ENCODE measurements at regions not wholly inside any gene's neighbourhood (a gene's known extent, or its start where the extent isn't known, plus 50 kb on each side); places are given as distances from the start of the nearest gene placed in this dataset.

DNA sequence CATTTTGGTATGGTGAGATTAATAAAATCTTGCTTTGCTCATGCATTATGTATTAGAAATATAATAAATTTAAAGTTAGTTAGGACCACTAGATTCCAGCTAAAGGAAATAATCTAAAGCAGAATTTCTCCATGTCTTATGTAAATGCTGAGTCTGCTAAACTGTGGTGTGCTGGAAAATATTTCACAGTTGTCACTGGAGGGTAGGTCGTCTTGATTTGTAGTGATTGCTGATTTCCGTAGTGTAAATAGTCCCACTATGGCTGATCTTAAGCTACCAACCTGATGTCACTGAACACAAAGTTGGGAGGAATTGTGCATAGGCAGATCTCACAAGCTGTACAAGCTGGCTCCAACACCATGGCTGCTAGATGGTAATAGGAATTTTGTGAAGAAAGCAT is 133.4 kb upstream of the NR3C2 start:
- no CpG with 5 or more reads among the region's 2 CpGs for WGBS (ENCODE audit: insufficient coverage)
- H3K9me3 ChIP-seq (ENCODE audit: control extremely low read depth in 1 of 5, control insufficient read depth in 4 of 5, insufficient read depth in 2 of 5, low read depth in 1 of 5, low read length in 4 of 5) = no peaks in the 10 kb centered on the region
- ChIA-PET POLR2A (no interaction called here), CTCF (no interaction called here)
- no peaks in the 10 kb centered on the region for H3K36me3 ChIP-seq (ENCODE audit: control insufficient read depth in 4 of 4, insufficient read depth in 4 of 4, low read length in 3 of 4)
- no peak overlapping the region for H3K4me3 ChIP-seq (ENCODE audit: control insufficient read depth in 1 of 7, extremely low read depth in 1 of 7, insufficient read depth in 4 of 7, low read depth in 2 of 7, low read length in 6 of 7)
- H3K27me3 ChIP-seq (replicated peaks in 2 of 5; ENCODE audit: control insufficient read depth in 4 of 5, insufficient read depth in 5 of 5, low read length in 4 of 5) = no peaks in the 10 kb centered on the region
- H3K4me1 ChIP-seq (ENCODE audit: control extremely low read depth in 1 of 4, control insufficient read depth in 4 of 4, insufficient read depth in 4 of 4, low read length in 3 of 4) = no peaks in the 10 kb centered on the region
- H3K27ac ChIP-seq (ENCODE audit: insufficient read depth in 1 of 2, low read depth in 1 of 2, low read length in 2 of 2, poor library complexity in 1 of 2, severe bottlenecking in 2 of 2) = no peak overlapping the region
- DNase-seq = no peak

- Histone ChIP-seq H3K27me3 (replicated peaks in 2 of 5; ENCODE audit: control insufficient read depth in 4 of 5, insufficient read depth in 5 of 5, low read length in 4 of 5) (no peaks in the 10 kb centered on the region), H3K36me3 (ENCODE audit: control insufficient read depth in 4 of 4, insufficient read depth in 4 of 4, low read length in 3 of 4) (no peaks in the 10 kb centered on the region), H3K27ac (ENCODE audit: insufficient read depth in 1 of 2, low read depth in 1 of 2, low read length in 2 of 2, poor library complexity in 1 of 2, severe bottlenecking in 2 of 2) (no peak overlapping the region), H3K9me3 (ENCODE audit: control extremely low read depth in 1 of 5, control insufficient read depth in 4 of 5, insufficient read depth in 2 of 5, low read depth in 1 of 5, low read length in 4 of 5) (no peaks in the 10 kb centered on the region), H3K4me3 (ENCODE audit: control insufficient read depth in 1 of 7, extremely low read depth in 1 of 7, insufficient read depth in 4 of 7, low read depth in 2 of 7, low read length in 6 of 7) (no peak overlapping the region), H3K4me1 (ENCODE audit: control extremely low read depth in 1 of 4, control insufficient read depth in 4 of 4, insufficient read depth in 4 of 4, low read length in 3 of 4) (no peaks in the 10 kb centered on the region)
- WGBS (ENCODE audit: insufficient coverage) = 79% methylated on average over 3 of the region's 6 CpGs
- ChIA-PET POLR2A (no interaction called here), CTCF (no interaction called here)
- no peak for DNase-seq
These were observed 132.7 kb upstream of the NR3C2 start for GRCh38 chr4:148574911-148575310.

DNA sequence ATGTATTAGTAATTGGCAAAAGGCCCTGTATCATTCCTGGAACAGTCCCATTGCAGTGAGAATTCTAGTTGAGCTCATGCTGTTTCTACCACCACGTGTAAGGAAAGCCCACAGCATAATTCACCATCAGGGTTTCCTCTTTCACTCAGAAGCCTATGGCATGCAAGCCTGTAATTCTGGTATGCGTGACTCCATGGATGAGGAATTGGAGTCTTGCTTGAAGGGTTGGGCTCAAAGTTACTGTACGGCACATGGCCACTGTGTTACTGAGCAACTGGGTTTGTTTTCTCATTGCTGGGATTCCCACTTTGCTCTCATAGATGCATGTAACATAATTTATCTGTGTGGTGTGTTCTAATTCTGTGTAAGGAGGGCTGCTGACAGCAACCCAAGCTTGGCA is 132.3 kb upstream of the NR3C2 start:
- no peak for DNase-seq
- H3K27ac ChIP-seq (ENCODE audit: insufficient read depth in 1 of 2, low read depth in 1 of 2, low read length in 2 of 2, poor library complexity in 1 of 2, severe bottlenecking in 2 of 2) = no peak overlapping the region
- ChIA-PET POLR2A (no interaction called here), CTCF (no interaction called here)
- H3K9me3 ChIP-seq (ENCODE audit: control extremely low read depth in 1 of 5, control insufficient read depth in 4 of 5, insufficient read depth in 2 of 5, low read depth in 1 of 5, low read length in 4 of 5) = no peaks in the 10 kb centered on the region
- no peaks in the 10 kb centered on the region for H3K27me3 ChIP-seq (replicated peaks in 2 of 5; ENCODE audit: control insufficient read depth in 4 of 5, insufficient read depth in 5 of 5, low read length in 4 of 5)
- 50% methylated on average over 2 of the region's 3 CpGs for WGBS (ENCODE audit: insufficient coverage)
- H3K36me3 ChIP-seq (ENCODE audit: control insufficient read depth in 4 of 4, insufficient read depth in 4 of 4, low read length in 3 of 4) = no peaks in the 10 kb centered on the region
- no peaks in the 10 kb centered on the region for H3K4me1 ChIP-seq (ENCODE audit: control extremely low read depth in 1 of 4, control insufficient read depth in 4 of 4, insufficient read depth in 4 of 4, low read length in 3 of 4)
- H3K4me3 ChIP-seq (ENCODE audit: control insufficient read depth in 1 of 7, extremely low read depth in 1 of 7, insufficient read depth in 4 of 7, low read depth in 2 of 7, low read length in 6 of 7) = no peak overlapping the region

DNA sequence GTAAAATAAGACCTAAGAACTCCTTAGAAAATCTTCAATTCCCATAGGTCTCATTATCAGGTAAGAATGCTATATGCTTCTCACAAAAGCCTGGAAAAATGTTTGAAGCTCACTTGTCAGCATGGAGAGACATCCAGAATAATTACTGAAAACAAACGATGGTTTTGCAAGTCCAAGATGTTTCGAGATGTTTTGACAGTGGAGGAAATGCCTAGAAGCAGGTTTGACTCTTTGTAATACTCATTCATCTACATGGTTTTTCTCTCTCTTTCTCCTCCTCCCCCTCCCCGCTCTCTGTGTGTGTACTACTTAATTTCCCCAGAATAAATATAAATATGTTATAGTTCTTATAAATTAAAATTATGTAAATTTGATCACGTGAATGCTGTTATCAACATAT is 131.9 kb upstream of the NR3C2 start:
- H3K27me3 ChIP-seq (replicated peaks in 2 of 5; ENCODE audit: control insufficient read depth in 4 of 5, insufficient read depth in 5 of 5, low read length in 4 of 5) = no peaks in the 10 kb centered on the region
- DNase-seq = no peak
- peaks cover 0 to 3% (median 0%) of the 10 kb centered on the region in 5 experiments for H3K9me3 ChIP-seq (ENCODE audit: control extremely low read depth in 1 of 5, control insufficient read depth in 4 of 5, insufficient read depth in 2 of 5, low read depth in 1 of 5, low read length in 4 of 5)
- no peaks in the 10 kb centered on the region for H3K36me3 ChIP-seq (ENCODE audit: control insufficient read depth in 4 of 4, insufficient read depth in 4 of 4, low read length in 3 of 4)
- ChIA-PET CTCF (no interaction called here), POLR2A (no interaction called here)
- no peaks in the 10 kb centered on the region for H3K4me1 ChIP-seq (ENCODE audit: control extremely low read depth in 1 of 4, control insufficient read depth in 4 of 4, insufficient read depth in 4 of 4, low read length in 3 of 4)
- WGBS (ENCODE audit: insufficient coverage) = 86% methylated on average over 1 of the region's 4 CpGs
- H3K27ac ChIP-seq (ENCODE audit: insufficient read depth in 1 of 2, low read depth in 1 of 2, low read length in 2 of 2, poor library complexity in 1 of 2, severe bottlenecking in 2 of 2) = no peak overlapping the region
- no peak overlapping the region for H3K4me3 ChIP-seq (ENCODE audit: control insufficient read depth in 1 of 7, extremely low read depth in 1 of 7, insufficient read depth in 4 of 7, low read depth in 2 of 7, low read length in 6 of 7)

GRCh38 chr4:148573296-148573695 is 131.1 kb upstream of the NR3C2 start:
- Histone ChIP-seq H3K9me3 (ENCODE audit: control extremely low read depth in 1 of 5, control insufficient read depth in 4 of 5, insufficient read depth in 2 of 5, low read depth in 1 of 5, low read length in 4 of 5) (peaks cover 0 to 4% (median 0%) of the 10 kb centered on the region in 5 experiments), H3K4me1 (ENCODE audit: control extremely low read depth in 1 of 4, control insufficient read depth in 4 of 4, insufficient read depth in 4 of 4, low read length in 3 of 4) (no peaks in the 10 kb centered on the region), H3K36me3 (ENCODE audit: control insufficient read depth in 4 of 4, insufficient read depth in 4 of 4, low read length in 3 of 4) (no peaks in the 10 kb centered on the region), H3K4me3 (ENCODE audit: control insufficient read depth in 1 of 7, extremely low read depth in 1 of 7, insufficient read depth in 4 of 7, low read depth in 2 of 7, low read length in 6 of 7) (no peak overlapping the region), H3K27me3 (replicated peaks in 2 of 5; ENCODE audit: control insufficient read depth in 4 of 5, insufficient read depth in 5 of 5, low read length in 4 of 5) (no peaks in the 10 kb centered on the region), H3K27ac (ENCODE audit: insufficient read depth in 1 of 2, low read depth in 1 of 2, low read length in 2 of 2, poor library complexity in 1 of 2, severe bottlenecking in 2 of 2) (no peak overlapping the region)
- DNase-seq = no peak
- CTCF ChIA-PET = no interaction called here
- POLR2A ChIA-PET = no interaction called here
- WGBS (ENCODE audit: insufficient coverage) = 73% methylated on average over 3 of the region's 3 CpGs

DNA sequence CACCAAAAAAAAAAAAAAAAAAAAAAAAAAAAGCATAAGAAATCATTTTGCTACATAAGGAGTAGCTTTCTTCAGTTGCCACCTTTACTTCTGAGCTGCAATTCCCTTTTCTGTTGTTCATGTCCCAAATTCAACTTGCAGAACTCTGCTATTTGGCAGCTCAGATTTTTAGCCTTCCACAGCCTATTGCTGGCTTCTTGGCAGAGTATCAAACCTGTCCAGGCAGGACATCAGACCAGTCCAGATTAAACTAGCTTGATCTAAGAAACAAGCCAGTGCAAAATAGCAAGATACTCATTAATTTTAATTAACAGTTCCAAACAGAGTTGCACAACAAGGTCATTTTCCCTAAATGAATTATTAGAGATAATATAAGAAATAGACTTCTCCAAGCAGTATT is 123.6 kb upstream of the NR3C2 start:
- no peak overlapping the region for H3K4me3 ChIP-seq (ENCODE audit: control insufficient read depth in 1 of 7, extremely low read depth in 1 of 7, insufficient read depth in 4 of 7, low read depth in 2 of 7, low read length in 6 of 7)
- H3K27me3 ChIP-seq (replicated peaks in 2 of 5; ENCODE audit: control insufficient read depth in 4 of 5, insufficient read depth in 5 of 5, low read length in 4 of 5) = no peaks in the 10 kb centered on the region
- DNase-seq = no peak
- CTCF ChIA-PET = no interaction called here
- peaks cover 0 to 4% (median 0%) of the 10 kb centered on the region in 5 experiments for H3K9me3 ChIP-seq (ENCODE audit: control extremely low read depth in 1 of 5, control insufficient read depth in 4 of 5, insufficient read depth in 2 of 5, low read depth in 1 of 5, low read length in 4 of 5)
- H3K27ac ChIP-seq (ENCODE audit: insufficient read depth in 1 of 2, low read depth in 1 of 2, low read length in 2 of 2, poor library complexity in 1 of 2, severe bottlenecking in 2 of 2) = no peak overlapping the region
- POLR2A ChIA-PET = no interaction called here
- H3K4me1 ChIP-seq (ENCODE audit: control extremely low read depth in 1 of 4, control insufficient read depth in 4 of 4, insufficient read depth in 4 of 4, low read length in 3 of 4) = no peaks in the 10 kb centered on the region
- no peaks in the 10 kb centered on the region for H3K36me3 ChIP-seq (ENCODE audit: control insufficient read depth in 4 of 4, insufficient read depth in 4 of 4, low read length in 3 of 4)

DNA sequence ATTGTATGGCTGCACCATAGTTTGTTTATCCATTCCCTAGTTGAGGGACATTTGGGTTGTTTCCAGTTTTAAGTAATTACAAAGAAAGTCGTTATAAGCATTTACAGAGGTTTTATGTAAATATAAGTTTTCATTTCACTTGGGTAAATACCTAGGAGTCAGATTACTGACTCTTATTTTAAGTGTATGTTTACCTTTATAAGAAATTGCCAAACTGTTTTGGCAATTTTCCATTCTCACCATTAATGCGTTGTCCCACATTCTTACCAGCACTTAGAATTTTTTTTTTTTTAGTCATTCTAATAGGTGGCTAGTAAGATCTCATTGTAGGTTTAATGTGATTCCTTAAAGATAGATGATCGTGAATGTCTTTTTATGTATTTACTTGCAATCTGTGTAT is 121.5 kb upstream of the NR3C2 start:
- no CpG with 5 or more reads among the region's 3 CpGs for WGBS (ENCODE audit: insufficient coverage)
- Histone ChIP-seq H3K27ac (ENCODE audit: insufficient read depth in 1 of 2, low read depth in 1 of 2, low read length in 2 of 2, poor library complexity in 1 of 2, severe bottlenecking in 2 of 2) (no peak overlapping the region), H3K4me1 (ENCODE audit: control extremely low read depth in 1 of 4, control insufficient read depth in 4 of 4, insufficient read depth in 4 of 4, low read length in 3 of 4) (no peaks in the 10 kb centered on the region), H3K36me3 (ENCODE audit: control insufficient read depth in 4 of 4, insufficient read depth in 4 of 4, low read length in 3 of 4) (no peaks in the 10 kb centered on the region), H3K9me3 (ENCODE audit: control extremely low read depth in 1 of 5, control insufficient read depth in 4 of 5, insufficient read depth in 2 of 5, low read depth in 1 of 5, low read length in 4 of 5) (no peaks in the 10 kb centered on the region), H3K27me3 (replicated peaks in 2 of 5; ENCODE audit: control insufficient read depth in 4 of 5, insufficient read depth in 5 of 5, low read length in 4 of 5) (no peaks in the 10 kb centered on the region), H3K4me3 (ENCODE audit: control insufficient read depth in 1 of 7, extremely low read depth in 1 of 7, insufficient read depth in 4 of 7, low read depth in 2 of 7, low read length in 6 of 7) (no peak overlapping the region)
- CTCF ChIA-PET = no interaction called here
- no peak for DNase-seq
- POLR2A ChIA-PET = no interaction called here

GRCh38 chr4:148561467-148561866 is 119.3 kb upstream of the NR3C2 start:
- no peak for DNase-seq
- H3K4me3 ChIP-seq (ENCODE audit: control insufficient read depth in 1 of 7, extremely low read depth in 1 of 7, insufficient read depth in 4 of 7, low read depth in 2 of 7, low read length in 6 of 7) = no peak overlapping the region
- H3K4me1 ChIP-seq (ENCODE audit: control extremely low read depth in 1 of 4, control insufficient read depth in 4 of 4, insufficient read depth in 4 of 4, low read length in 3 of 4) = no peaks in the 10 kb centered on the region
- no peaks in the 10 kb centered on the region for H3K27me3 ChIP-seq (replicated peaks in 2 of 5; ENCODE audit: control insufficient read depth in 4 of 5, insufficient read depth in 5 of 5, low read length in 4 of 5)
- no peaks in the 10 kb centered on the region for H3K9me3 ChIP-seq (ENCODE audit: control extremely low read depth in 1 of 5, control insufficient read depth in 4 of 5, insufficient read depth in 2 of 5, low read depth in 1 of 5, low read length in 4 of 5)
- POLR2A ChIA-PET = interaction anchor here (0.6 kb wide), 1 partner anchor 64 kb away, joined by 5 read pairs; no protein-coding TSS in a partner anchor
- H3K36me3 ChIP-seq (ENCODE audit: control insufficient read depth in 4 of 4, insufficient read depth in 4 of 4, low read length in 3 of 4) = no peaks in the 10 kb centered on the region
- no CpG with 5 or more reads among the region's 1 CpG for WGBS (ENCODE audit: insufficient coverage)
- CTCF ChIA-PET = no interaction called here
- H3K27ac ChIP-seq (ENCODE audit: insufficient read depth in 1 of 2, low read depth in 1 of 2, low read length in 2 of 2, poor library complexity in 1 of 2, severe bottlenecking in 2 of 2) = no peak overlapping the region
